NCI-H146 treated with DMSO at 0.1 percent for 48 hours (cell line): ENCODE measurements at regions not wholly inside any gene's neighbourhood (a gene's known extent, or its start where the extent isn't known, plus 50 kb on each side); places are given as distances from the start of the nearest gene placed in this dataset.
"Not testable (repeated sequence)": the region's sequence is repeated elsewhere in the genome, so short reads cannot be mapped to it uniquely, and the experiment has no call there.

Experiments used
- DNase-seq: peaks from one replicate; lab custom pipeline; 2025; ENCODE audit not compliant: unreplicated experiment; lab: John Stamatoyannopoulos, UW

GRCh38 chr12:68387338-68387737 lies 55.2 kb upstream of the MDM1 start:
- DNase-seq, result no peak

- no peak for DNase-seq
Measured at GRCh38 chr12:68389305-68389704, 57.1 kb upstream of the MDM1 start.

GRCh38 chr12:68391937-68392336 lies 59.8 kb upstream of the MDM1 start:
- no peak for DNase-seq

- DNase-seq, result no peak
Measured at GRCh38 chr12:68392376-68392775, 60.2 kb upstream of the MDM1 start.

- no peak for DNase-seq
Measured at GRCh38 chr12:68393417-68393816, 61.3 kb upstream of the MDM1 start.

- DNase-seq, result no peak
Measured at GRCh38 chr12:68397566-68398158, 65.5 kb upstream of the MDM1 start.

- DNase-seq, result not testable (repeated sequence)
Measured at GRCh38 chr12:68398689-68399088, 66.5 kb upstream of the MDM1 start.

GRCh38 chr12:68400226-68400829 lies 68.2 kb upstream of the MDM1 start:
- peak; percentile 82 for DNase-seq

GRCh38 chr12:68402422-68402821 lies 70.3 kb upstream of the MDM1 start:
- DNase-seq, result no peak

- no peak for DNase-seq
Measured at GRCh38 chr12:68403296-68403695, 71.1 kb upstream of the MDM1 start.

GRCh38 chr12:68403711-68404110 lies 71.5 kb upstream of the MDM1 start:
- no peak for DNase-seq

GRCh38 chr12:68405343-68405781 lies 73.2 kb upstream of the MDM1 start:
- DNase-seq, result no peak

GRCh38 chr12:68406134-68406576 lies 74.0 kb upstream of the MDM1 start:
- DNase-seq, result no peak

- no peak for DNase-seq
Measured at GRCh38 chr12:68406911-68407310, 74.7 kb upstream of the MDM1 start.

- DNase-seq, result no peak
Measured at GRCh38 chr12:68410018-68410660, 78.0 kb upstream of the MDM1 start.

- DNase-seq, result no peak
Measured at GRCh38 chr12:68411371-68411770, 79.2 kb upstream of the MDM1 start.

- no peak for DNase-seq
Measured at GRCh38 chr12:68414988-68415387, 82.8 kb upstream of the MDM1 start.

- DNase-seq, result no peak
Measured at GRCh38 chr12:68416350-68416749, 84.2 kb upstream of the MDM1 start.

GRCh38 chr12:68416826-68417225 lies 84.7 kb upstream of the MDM1 start:
- DNase-seq, result no peak

GRCh38 chr12:68418137-68418460 lies 85.9 kb upstream of the MDM1 start:
- no peak for DNase-seq

- no peak for DNase-seq
Measured at GRCh38 chr12:68420225-68421010, 88.3 kb upstream of the MDM1 start.

- no peak for DNase-seq
Measured at GRCh38 chr12:68422159-68422558, 90.0 kb upstream of the MDM1 start.
